Activated T-helper 2 cell treated with anti-CD3 and anti-CD28 coated beads, Interferon-gamma antibody, Interleukin-2, Interleukin-4, amounts not matched to agents 10 μg/mL and 5 μg/mL and 100 μg/mL, durations not matched to agents 14 hours and 24 hours and 36 hours (primary cell): ENCODE measurements at regions not wholly inside any gene's neighbourhood (a gene's known extent, or its start where the extent isn't known, plus 50 kb on each side); places are given as distances from the start of the nearest gene placed in this dataset.

Source experiments
- DNase-seq: peaks from one replicate; pipeline ENCODE4 v3.0.0; 2021; ENCODE audit warnings: low spot score
- H3K27ac Mint-ChIP-seq: one replicate; pipeline ENCODE4 v1.8.0; 2021; ENCODE audit warnings: mixed read lengths
- H3K27me3 Mint-ChIP-seq: one replicate; pipeline ENCODE4 v1.8.0; 2021; ENCODE audit warnings: low read depth, mixed read lengths
- H3K36me3 Mint-ChIP-seq: one replicate; pipeline ENCODE4 v1.8.0; 2021; ENCODE audit warnings: low read depth, mixed read lengths
- H3K4me1 Mint-ChIP-seq: one replicate; pipeline ENCODE4 v1.8.0; 2021; ENCODE audit warnings: low read depth, mixed read lengths
- H3K4me3 Mint-ChIP-seq: one replicate; pipeline ENCODE4 v1.8.0; 2021; ENCODE audit warnings: low read depth, mild to moderate bottlenecking, moderate library complexity, mixed read lengths
- H3K9me3 Mint-ChIP-seq: one replicate; pipeline ENCODE4 v1.8.0; 2021; ENCODE audit warnings: mixed read lengths
- intact Hi-C: fragments of 100-400 bp; cut with micrococcal nuclease; formaldehyde crosslinking; loops from one replicate; pipeline ENCODE4 v1.15.1; 2023

DNA sequence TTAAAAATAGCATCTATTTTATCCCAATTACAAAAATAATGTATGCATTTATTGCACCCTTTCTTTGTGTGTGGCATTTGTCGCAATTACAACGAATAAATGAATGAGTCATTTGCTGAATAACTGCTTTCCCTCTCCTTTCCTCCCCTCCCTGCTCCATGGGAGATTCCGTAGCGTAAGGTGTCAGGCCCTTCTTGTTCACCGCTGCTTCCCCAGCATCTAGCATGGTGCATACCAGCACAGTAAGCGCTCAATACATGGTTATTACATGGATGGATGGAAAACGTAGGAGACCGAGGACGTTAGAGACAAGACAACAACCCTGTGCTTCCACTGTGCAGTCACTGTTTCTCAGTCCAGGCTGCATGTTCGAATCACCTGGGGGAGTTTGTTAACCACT is 336.0 kb upstream of the EEF2KMT start:
- Mint-ChIP-seq H3K27ac (no peak overlapping the region), H3K9me3 (peaks cover 2% of the 10 kb centered on the region), H3K27me3 (no peaks in the 10 kb centered on the region), H3K36me3 (no peaks in the 10 kb centered on the region), H3K4me3 (no peak overlapping the region), H3K4me1 (no peaks in the 10 kb centered on the region)
- intact Hi-C loops, result no loop called here
- DNase-seq, result no peak

DNA sequence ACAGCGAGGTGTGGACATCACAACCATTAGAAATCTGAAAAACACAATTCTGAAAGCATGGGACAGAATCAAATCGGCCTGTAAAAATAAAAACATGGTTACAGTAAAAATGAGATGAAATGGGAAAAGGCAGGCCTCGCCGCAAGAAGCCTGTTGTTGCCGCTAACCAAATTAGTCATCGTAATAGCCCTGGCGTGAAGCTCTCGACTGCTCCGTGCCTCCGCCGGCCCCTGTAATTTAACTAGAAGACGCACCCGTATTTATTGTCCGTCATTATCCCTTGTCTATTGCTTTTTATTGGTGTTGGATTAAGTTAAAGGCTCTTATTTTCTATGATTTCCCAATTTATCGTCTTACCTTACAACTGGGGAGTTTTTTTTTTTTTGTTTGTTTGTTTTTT is 334.6 kb upstream of the EEF2KMT start:
- Mint-ChIP-seq H3K27ac (no peak overlapping the region), H3K27me3 (no peaks in the 10 kb centered on the region), H3K9me3 (no peaks in the 10 kb centered on the region), H3K4me3 (no peak overlapping the region), H3K36me3 (no peaks in the 10 kb centered on the region), H3K4me1 (no peaks in the 10 kb centered on the region)
- intact Hi-C loops, result no loop called here
- DNase-seq, result no peak

DNA sequence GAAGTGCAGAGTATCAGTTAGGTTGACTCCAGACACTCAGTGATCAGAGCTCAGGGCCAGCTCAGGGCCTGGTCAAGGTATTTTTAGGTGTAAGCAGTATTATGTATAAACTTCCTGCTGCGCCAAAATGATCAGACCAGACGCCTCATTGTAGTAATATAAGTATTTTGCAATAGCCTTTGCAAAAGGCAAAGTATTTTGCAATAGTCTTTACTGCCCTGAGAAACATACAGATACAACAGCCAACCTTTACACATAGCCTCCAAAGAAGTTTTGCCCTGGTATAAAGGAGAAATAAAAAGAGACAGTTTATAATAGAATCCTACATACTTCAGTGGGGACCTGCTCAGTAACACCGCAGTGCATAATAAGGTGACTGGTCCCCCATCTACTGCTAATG is 333.0 kb upstream of the EEF2KMT start:
- no peaks in the 10 kb centered on the region for H3K27me3 Mint-ChIP-seq
- no peaks in the 10 kb centered on the region for H3K9me3 Mint-ChIP-seq
- H3K4me1 Mint-ChIP-seq, result no peaks in the 10 kb centered on the region
- intact Hi-C loops, result no loop called here
- H3K27ac Mint-ChIP-seq, result no peak overlapping the region
- H3K4me3 Mint-ChIP-seq, result no peak overlapping the region
- no peak for DNase-seq
- no peaks in the 10 kb centered on the region for H3K36me3 Mint-ChIP-seq

DNA sequence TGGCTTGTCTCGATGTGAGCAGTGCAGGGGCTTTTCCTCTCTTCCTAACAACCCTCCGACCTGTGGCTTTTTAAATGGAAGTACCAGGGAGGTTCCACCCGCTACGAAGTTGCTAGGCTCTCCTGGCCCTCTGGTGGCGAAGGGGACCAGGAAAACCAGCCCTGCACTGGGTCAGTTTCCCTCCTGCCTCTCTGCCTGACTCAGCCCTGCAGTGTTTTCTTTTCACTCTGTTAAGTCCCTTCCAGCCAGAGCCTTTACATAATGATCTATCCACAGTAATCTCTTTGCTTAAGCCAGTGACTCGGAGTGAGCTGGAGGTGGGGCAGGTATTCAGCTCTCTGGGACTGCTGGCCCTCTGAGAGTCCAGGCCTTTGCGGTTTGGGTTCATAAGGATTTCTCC is 331.3 kb upstream of the EEF2KMT start:
- Mint-ChIP-seq H3K27me3 (no peaks in the 10 kb centered on the region), H3K4me1 (no peaks in the 10 kb centered on the region), H3K27ac (no peak overlapping the region), H3K36me3 (no peaks in the 10 kb centered on the region), H3K4me3 (no peak overlapping the region), H3K9me3 (no peaks in the 10 kb centered on the region)
- intact Hi-C loops, result no loop called here
- DNase-seq, result no peak

DNA sequence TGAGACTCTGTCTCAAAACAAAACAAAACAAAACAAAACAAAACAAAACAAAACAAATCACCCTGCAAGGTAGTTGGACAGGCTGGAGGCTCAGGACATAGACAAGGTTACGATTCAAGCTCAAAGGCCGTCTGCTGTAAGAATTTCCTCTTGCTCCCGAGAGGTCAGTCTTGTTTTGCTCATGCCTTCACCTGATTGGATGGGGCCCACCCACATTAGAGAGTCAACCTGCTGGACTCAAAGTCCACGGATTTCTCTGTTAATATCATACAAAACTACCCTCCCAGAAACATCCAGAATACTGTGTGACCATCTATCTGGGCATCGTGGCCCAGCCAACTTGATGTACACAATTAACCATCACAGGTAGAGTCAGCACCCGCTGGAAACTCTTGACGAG is 330.0 kb upstream of the EEF2KMT start:
- Mint-ChIP-seq H3K36me3 (no peaks in the 10 kb centered on the region), H3K4me3 (no peak overlapping the region), H3K27ac (no peak overlapping the region), H3K4me1 (no peaks in the 10 kb centered on the region), H3K27me3 (no peaks in the 10 kb centered on the region), H3K9me3 (no peaks in the 10 kb centered on the region)
- intact Hi-C loops, result no loop called here
- no peak for DNase-seq

DNA sequence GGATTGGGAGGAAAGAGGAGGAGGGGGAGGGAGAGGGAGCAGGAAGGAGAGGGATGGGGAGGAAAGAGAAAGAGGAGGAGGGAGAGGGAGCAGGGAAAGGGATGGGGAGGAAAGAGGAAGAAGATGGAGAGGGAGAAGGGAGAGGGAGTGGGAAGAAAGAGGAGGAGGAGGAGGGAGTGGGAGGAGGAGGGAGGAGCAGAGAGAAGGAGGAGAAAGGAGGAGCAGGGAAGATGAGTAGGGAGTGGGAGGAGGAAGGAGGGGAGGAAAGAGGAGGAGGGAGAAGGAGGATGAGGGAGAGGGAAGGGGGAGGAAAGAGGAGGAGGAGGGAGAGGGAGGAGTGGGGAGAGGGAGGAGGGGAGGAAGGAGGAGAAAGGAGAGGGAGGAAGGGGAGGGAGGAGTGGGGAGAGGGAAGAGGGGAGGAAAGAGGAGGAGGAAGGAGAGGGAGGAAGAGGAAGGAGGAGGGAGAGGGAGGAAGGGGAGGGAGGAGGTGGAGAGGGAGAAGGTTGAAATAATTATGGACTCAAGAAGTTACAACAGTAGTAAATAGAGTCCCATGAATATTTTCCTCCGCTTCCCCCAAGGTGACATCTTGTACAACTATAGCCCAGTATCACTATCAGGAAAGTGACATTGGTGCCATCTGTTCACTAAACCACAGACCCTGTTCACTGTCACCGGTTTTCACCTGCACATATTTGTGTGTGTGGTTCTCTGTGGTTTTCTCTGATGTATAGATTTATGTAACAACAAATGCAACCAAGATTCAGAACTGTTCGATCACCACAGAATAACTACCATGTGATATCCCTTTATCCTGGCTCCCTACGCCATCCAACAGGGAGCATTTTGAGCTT is 325.3 kb upstream of the EEF2KMT start:
- Mint-ChIP-seq H3K4me1 (no peaks in the 10 kb centered on the region), H3K4me3 (no peak overlapping the region), H3K9me3 (no peaks in the 10 kb centered on the region), H3K36me3 (no peaks in the 10 kb centered on the region), H3K27ac (no peak overlapping the region), H3K27me3 (no peaks in the 10 kb centered on the region)
- intact Hi-C loops, result no loop called here
- DNase-seq, result no peak

DNA sequence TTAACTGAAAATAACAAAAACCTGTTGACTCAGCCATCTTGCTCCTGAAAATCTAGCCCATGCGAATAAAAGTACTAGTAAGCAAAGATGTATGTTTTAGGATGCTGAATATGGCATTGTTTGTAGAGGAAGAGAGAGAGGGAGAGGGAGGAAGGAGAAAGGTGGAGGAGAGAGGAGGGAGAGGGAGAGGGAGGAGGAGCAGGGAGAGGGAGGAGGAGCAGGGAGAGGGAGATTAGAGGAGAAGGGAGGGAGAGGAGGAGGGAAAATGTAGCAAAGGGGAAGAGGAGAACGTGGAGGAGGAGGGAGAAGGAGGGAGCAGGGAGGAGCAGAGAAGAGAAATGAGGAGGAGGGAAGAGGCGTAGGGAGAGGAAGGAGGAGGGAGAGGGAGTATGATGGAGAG is 324.5 kb upstream of the EEF2KMT start:
- intact Hi-C loops, result no loop called here
- H3K4me3 Mint-ChIP-seq, result no peak overlapping the region

DNA sequence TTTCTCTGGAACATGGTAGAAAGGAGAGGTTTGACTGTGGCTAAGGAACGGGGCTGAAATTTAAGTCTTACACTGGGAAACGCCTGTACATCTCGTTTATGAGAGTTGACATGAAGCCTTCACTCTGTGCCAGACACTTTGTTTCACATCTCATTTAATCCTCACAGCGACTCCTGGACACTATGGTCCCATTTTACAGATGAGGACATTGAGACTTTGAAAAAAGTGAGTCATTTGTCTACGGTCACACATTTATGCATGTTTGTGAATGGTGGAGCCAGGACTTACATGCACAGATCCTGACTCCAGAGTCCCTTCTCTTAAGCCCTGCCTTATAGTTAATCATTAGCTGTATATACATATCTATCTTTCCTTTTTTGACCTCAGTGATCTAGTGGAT is 318.4 kb upstream of the EEF2KMT start:
- no peak for DNase-seq
- Mint-ChIP-seq H3K36me3 (no peaks in the 10 kb centered on the region), H3K4me1 (no peaks in the 10 kb centered on the region), H3K4me3 (no peak overlapping the region), H3K27me3 (no peaks in the 10 kb centered on the region), H3K9me3 (no peaks in the 10 kb centered on the region), H3K27ac (no peak overlapping the region)
- intact Hi-C loops, result no loop called here

More for the DNA sequence above, 324.5 kb upstream of the EEF2KMT start:
- Mint-ChIP-seq H3K36me3 (no peaks in the 10 kb centered on the region), H3K27me3 (no peaks in the 10 kb centered on the region), H3K4me1 (no peaks in the 10 kb centered on the region), H3K9me3 (no peaks in the 10 kb centered on the region), H3K27ac (no peak overlapping the region)
- DNase-seq, result no peak

DNA sequence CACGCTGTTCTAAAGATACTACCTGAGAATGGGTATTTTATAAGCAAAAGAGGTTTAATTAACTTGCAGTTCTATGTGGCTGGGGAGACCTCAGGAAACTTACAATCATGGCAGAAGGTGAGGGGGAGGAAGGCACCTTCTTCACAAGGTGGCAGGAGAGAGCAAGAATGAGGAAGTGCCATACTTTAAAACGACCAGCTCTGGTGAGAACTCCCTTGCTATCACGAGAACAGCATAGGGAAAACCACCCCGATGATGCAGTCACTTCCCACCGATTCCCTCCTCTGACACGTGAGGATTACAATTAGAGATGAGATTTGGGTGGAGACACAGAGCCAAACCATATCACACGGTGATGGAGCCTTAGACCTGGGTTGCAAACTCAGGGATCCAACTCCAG is 317.5 kb upstream of the EEF2KMT start:
- H3K27me3 Mint-ChIP-seq, result no peaks in the 10 kb centered on the region
- intact Hi-C loops, result no loop called here
- no peak overlapping the region for H3K27ac Mint-ChIP-seq
- H3K36me3 Mint-ChIP-seq, result no peaks in the 10 kb centered on the region
- no peaks in the 10 kb centered on the region for H3K4me1 Mint-ChIP-seq
- no peak for DNase-seq
- H3K4me3 Mint-ChIP-seq, result no peak overlapping the region
- H3K9me3 Mint-ChIP-seq, result no peaks in the 10 kb centered on the region

DNA sequence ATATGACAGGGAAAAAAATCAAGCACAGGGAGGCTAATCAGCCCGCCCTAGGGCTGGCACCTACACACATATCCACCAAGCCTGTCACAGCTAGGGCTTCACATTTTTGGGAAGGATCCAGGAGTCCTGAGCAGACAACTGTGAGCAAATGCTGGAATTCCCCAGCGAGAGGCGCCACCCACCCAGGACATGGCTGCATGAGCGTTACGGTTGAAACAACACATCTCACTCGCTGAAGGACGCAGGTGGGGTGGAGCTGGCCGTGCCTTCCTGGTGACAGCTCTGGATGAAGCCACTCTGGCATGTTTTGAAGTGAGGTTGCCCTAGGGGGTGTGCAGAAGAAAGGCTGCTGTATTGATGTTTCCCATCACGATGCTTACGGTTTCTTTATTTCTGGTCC is 315.1 kb upstream of the EEF2KMT start:
- no peaks in the 10 kb centered on the region for H3K9me3 Mint-ChIP-seq
- H3K27me3 Mint-ChIP-seq, result no peaks in the 10 kb centered on the region
- H3K27ac Mint-ChIP-seq, result no peak overlapping the region
- DNase-seq, result no peak
- H3K4me3 Mint-ChIP-seq, result no peak overlapping the region
- no peaks in the 10 kb centered on the region for H3K4me1 Mint-ChIP-seq
- intact Hi-C loops, result no loop called here
- no peaks in the 10 kb centered on the region for H3K36me3 Mint-ChIP-seq

DNA sequence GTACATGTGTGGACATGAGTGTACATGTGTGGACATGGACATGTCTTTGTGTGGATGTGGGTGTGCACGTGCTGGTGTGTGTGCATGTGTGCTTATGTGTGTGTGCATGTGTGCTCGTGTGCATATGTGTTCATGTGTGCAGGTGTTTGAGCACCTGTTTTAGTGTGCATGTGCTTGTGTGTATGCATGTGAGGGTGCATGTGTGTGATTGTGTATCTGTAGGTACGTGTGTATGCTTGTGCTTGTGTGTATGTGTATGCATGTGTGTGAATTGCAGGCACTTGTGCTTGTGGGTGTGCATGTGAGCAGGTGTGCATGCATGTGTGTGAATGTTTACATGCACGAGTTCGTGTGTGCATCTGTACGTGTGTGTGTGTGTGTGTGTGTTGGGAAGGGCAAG is 300.6 kb upstream of the EEF2KMT start:
- intact Hi-C loops, result no loop called here
- no peak for DNase-seq
- no peaks in the 10 kb centered on the region for H3K9me3 Mint-ChIP-seq
- H3K27me3 Mint-ChIP-seq, result no peaks in the 10 kb centered on the region
- H3K27ac Mint-ChIP-seq, result no peak overlapping the region
- no peaks in the 10 kb centered on the region for H3K36me3 Mint-ChIP-seq
- no peaks in the 10 kb centered on the region for H3K4me1 Mint-ChIP-seq
- no peak overlapping the region for H3K4me3 Mint-ChIP-seq

DNA sequence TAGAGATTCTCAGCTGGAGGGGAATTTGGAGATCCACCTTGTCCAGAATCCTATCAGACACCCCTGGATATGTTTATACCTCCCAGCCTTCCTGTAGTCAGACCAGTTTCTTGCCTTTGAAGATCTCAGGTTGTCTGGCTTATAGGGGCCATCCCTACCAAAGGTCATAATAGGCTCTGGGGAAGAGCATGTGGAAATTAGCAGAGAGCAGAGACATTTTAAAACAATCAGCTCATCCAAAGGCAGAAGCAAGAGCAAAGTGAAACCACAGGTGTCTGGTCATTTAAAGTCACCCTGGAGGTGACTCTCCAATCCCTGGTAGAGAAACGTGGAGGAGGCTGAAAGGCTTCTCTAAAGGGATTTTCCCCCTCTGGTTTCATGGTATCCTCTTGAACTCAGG is 299.3 kb upstream of the EEF2KMT start:
- Mint-ChIP-seq H3K9me3 (no peaks in the 10 kb centered on the region), H3K27me3 (no peaks in the 10 kb centered on the region), H3K4me1 (no peaks in the 10 kb centered on the region), H3K27ac (no peak overlapping the region), H3K36me3 (no peaks in the 10 kb centered on the region), H3K4me3 (no peak overlapping the region)
- no peak for DNase-seq
- intact Hi-C loops, result no loop called here

DNA sequence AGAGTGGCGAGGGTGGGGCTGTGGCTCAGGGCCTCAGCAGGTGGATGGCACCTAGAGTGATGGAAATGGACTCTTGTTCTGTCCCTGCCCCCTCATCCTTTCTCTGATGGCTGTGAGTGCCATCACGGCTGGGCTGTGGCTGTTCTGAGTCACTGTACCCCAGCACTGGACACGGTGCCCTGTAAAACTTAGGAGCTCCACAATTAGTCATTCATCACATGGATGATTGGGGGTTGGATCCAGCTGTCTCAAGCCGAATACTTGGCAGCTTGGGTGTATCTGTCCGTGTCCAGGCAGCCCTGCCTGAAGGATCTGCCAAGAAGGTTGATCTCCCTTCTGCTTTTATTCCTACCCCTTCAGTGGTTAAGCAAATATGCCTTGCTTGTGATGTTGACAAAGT is 295.5 kb upstream of the EEF2KMT start:
- no peaks in the 10 kb centered on the region for H3K4me1 Mint-ChIP-seq

DNA sequence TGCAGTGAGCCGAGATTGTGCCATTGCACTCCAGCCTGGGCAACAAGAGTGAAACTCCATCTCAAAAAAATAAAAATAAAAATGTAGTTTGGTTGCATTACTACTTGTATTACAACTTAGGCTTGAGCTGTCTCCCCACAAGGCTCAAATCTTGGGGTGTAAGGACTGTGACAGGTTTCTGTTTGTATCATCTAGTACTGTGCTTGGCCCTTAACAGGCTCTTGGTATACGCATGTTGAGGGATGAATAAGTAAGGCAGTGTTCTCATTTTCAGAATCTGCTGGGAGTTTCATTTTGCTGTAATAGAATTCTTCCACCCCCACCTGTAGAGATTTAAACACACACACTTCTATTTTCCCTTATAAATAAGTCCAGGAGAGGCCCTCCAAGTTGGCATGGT is 289.4 kb upstream of the EEF2KMT start:
- Mint-ChIP-seq H3K9me3 (no peaks in the 10 kb centered on the region), H3K27ac (no peak overlapping the region), H3K27me3 (no peaks in the 10 kb centered on the region), H3K4me3 (no peak overlapping the region), H3K4me1 (no peaks in the 10 kb centered on the region), H3K36me3 (no peaks in the 10 kb centered on the region)
- no peak for DNase-seq
- intact Hi-C loops, result no loop called here

More for the DNA sequence above, 295.5 kb upstream of the EEF2KMT start:
- DNase-seq, result no peak
- intact Hi-C loops, result no loop called here
- Mint-ChIP-seq H3K36me3 (no peaks in the 10 kb centered on the region), H3K27ac (no peak overlapping the region), H3K4me3 (no peak overlapping the region), H3K27me3 (no peaks in the 10 kb centered on the region), H3K9me3 (no peaks in the 10 kb centered on the region)
